NOMO-1 (cell line): ENCODE measurements at regions not wholly inside any gene's neighbourhood (a gene's known extent, or its start where the extent isn't known, plus 50 kb on each side); places are given as distances from the start of the nearest gene placed in this dataset.

Source experiments
- DNase-seq, 2 experiments: peaks; one replicate each; lab custom pipeline; 2025; ENCODE audit not compliant: unreplicated experiment in 2 of 2; lab: John Stamatoyannopoulos, UW

DNA sequence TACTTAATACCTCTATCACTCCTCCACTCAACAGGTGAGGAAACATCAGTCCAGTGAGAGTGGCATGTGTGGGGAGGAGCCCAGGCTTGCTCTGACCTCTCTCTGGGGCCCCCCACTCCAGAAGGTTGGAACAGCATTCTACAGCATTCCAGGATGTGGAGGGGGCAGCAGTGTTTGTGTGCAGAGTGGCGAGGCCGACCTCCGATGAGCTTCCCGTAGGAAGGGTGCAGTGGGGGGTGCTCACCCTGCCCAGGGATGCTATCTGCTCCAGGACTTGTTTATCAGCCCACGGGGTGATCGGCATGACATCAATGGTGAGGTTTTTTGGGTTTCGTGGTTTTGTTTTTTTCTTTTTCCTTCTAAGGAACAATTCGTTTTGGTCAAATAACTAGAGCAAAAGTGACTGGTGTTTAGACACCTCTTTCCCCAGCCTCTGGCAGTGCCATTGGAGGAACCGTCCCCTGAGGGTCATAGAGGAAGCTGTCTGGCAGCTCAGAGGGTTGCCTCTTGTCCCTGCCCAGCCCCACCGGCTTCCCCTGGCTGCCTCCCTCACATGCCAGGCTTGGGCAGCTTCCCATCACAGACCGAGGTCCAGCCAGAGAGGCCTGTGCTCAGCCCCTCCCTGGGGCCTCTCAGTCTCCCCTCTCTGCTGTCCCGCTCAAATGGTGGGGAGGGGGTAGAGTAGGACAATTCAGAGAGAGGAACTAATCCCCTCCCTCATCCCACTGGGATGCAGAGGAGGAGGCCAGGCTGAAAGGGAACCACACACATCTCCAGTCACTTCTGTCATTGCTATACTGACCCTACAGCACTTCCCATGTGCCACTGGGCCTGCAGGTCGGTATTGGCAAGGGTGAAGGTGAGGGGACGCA lies 96.5 kb downstream of the ZFP36L2 start:
- DNase-seq: peak; percentile 27 to 31

DNA sequence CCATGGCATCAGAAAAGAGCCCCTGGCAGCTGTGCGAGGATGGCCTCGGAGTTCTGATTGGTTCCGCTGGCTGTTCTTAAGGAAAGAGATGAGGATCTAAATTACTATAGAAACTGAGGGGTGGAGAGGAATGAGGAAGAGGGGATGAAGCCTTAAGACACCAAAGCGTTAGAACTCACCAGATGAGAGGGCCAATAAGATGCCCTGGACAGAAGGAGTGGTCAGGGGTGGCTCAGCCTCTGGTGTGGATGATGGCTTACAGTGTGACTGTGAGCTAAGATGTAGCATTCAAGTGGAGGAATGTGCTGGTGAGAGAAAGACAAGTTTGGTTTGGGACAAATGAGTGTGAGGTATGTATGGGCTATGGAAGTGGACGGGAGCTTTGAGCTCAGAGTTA lies 97.8 kb downstream of the ZFP36L2 start:
- DNase-seq: no peak

DNA sequence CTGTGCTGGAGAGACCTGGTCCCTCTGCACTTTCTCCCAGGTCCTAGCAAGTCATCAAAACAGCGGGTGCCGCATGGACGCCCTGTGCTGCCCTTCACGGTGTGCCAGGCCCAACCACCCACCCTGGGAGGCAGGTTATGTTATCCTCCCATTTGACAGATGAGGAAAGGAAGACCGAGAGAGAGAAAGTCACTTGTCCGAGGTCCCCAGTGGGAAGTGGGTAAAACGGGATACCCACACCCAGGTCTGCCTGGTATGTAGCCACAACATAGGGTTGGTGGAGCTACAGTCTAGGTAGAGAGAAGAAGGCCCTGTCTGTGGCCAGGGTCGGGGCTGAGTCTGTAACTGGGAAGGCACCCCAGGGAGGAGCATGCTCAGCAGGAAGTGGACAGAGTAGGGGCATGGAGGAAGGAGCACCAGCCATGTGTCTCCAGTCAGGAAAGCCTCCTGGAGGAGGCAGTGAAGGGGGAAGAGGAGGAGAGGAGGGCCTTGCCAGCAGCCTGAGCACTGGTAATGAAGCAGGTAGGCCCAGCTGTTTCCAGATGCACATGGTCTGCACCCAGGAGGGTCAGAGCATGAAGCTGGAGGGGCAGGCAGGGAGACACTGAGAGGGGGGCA lies 98.4 kb downstream of the ZFP36L2 start:
- DNase-seq: no peak

- DNase-seq: peak; percentile 75 to 84
Observed at GRCh38 chr2:43127208-43127940, 99.0 kb downstream of the ZFP36L2 start.

DNA sequence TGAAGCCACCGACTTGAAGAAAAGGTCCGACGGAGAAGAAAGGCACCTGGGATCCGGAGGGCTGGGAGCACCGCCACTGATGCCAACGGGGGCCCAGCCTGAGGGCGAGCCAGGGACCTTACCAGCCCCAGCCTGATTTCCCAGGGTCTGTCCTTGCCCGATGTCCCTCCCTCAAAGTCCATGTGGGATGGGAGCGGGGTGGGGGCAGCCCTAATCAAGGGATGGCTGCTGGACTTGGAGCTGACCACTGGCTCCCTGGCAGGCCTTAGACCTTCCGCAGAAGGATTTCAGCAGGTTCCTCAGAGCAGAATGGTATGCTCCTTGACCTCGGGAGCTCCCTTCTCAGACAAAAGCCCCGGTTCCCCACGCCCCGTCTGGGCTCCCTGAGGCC lies 99.6 kb downstream of the ZFP36L2 start:
- DNase-seq: no peak

DNA sequence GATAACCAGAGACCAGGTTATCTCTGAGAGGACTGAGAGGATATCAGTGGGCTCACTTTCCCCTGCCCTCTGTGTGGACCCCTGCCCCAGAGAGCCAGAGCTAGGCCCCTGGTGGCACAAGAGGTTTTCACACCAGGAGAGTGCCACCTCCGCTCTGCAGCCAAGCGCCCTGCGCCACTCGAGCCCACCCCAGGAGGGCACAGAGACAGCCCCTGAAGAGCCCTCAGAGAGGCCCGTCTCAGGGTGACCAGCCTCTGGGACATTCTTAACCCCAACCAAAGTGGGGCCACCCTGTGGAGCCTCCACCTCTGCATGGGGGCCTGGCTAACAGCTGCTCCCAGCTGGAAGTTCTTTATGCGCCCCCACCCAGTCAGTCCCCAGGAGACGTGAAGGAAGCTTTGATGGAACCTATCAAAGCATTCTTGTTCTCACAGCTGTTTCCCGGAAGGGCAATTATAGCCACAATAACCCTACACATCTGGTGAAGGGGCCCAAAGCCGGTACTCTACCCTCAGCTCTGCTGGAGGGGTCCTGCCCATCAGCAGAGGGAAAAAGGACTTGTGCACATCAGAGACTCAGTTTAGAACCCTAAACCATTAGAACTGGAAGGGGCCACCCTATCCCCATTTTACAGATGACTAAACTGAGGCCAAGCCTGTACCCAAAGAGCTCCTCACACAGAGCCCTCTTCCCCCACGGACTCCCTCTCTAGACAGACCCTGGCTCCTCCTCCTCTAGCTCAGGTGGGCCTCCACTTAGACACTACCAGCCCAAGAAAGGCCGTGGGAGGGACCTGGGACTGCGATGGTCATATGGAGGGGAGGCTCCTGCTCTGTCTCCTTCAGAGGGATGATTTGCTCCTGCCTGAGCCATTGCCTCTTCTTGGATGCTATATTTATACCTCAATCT lies 101.1 kb downstream of the ZFP36L2 start:
- no peak for DNase-seq

- no peak for DNase-seq
Observed at GRCh38 chr2:43124687-43125057, 101.7 kb downstream of the ZFP36L2 start.

GRCh38 chr2:43123981-43124686 lies 102.3 kb downstream of the ZFP36L2 start:
- no peak for DNase-seq

GRCh38 chr2:43123486-43123885 lies 102.9 kb downstream of the ZFP36L2 start:
- no peak for DNase-seq

DNA sequence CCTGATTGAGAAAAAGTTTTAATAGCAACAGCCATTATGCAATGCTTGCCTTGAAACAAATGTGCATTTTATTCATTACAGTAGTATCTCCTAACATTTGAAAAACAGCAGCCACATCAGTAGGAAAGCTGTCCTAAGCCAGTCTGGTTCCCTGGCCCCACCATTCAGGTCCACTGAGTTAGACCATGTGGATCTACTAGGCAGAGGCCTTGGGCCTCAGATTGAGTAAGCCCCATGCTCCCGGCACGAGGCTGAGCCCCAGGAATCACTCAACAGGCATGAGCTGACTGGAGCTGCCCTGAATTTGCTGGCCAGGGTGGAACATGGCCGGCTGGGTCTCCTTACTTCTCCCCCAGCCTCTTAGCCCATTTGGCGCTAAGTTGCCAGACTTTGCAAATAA lies 103.4 kb downstream of the ZFP36L2 start:
- DNase-seq: no peak

DNA sequence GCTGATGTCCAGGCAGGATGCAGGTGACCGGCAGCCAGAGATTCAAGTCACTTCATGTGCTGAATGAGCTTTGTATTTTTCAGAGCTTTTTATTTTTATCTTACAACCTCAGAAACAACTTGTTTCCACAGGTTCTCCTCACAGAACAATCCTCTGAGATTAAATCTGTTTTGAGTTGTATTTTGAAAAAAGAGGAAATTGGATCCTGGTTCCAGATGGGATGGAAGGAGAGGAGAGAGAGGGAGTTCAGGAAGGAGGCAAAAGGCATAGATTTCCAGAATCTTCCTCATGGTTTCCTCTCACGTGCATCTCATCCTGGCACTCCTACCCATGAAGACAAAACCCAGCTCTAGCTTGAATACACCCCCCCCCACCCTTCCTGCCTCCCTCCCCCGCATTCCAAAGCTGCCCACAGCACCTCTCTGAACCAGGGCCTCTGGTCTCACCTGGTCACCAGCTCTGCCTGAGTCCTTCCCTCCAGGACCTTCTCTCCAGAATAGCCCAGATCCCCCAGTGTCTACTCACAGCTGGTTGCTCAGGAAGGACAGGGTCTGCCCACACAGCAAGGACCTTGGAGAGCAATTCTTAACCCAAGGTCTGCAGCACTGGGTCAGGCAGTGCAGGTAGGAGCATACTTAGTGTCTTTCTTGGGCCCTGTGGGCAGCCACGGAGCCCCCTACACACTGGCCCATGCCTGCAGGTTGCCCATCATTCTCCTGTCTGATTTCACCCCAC lies 104.7 kb downstream of the ZFP36L2 start:
- DNase-seq: no peak

DNA sequence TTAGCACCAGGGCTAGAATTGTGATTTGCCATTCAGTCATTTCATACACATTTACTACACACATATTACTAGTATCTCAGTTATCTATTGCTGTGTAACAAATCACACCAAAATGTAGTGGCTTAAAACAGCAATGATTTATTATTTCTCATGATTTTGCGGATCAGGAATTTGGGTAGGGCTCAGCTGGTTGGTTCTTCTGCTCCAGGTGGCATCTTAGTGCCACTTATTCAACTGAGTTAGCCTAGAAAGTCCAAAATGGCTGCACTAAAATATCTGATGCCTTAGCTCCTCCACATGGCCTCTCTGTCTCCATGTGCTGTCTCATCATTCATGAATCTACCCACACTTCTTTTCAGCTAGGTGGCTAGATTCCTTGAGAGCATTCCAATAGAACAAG lies 107.1 kb downstream of the ZFP36L2 start:
- DNase-seq: no peak

GRCh38 chr2:43117521-43118143 lies 108.8 kb downstream of the ZFP36L2 start:
- DNase-seq: no peak

DNA sequence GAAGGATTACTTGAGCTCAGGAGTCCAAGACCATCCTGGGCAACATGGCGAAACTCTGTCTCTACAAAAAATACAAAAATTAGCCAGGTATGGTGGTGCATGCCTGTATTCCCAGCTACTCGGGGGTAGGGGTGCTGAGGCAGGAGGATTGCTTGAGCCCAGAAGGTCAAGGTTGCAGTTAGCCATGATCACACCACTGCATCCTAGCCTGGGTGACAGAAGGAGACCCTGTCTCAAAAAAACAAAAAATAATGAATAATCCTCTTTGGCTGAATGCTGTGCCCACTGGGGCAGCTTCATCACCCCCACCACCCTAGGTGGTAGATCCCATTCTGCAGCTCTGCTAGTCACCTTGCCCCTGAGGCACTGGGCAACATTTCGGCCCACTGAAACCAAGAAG lies 109.4 kb downstream of the ZFP36L2 start:
- DNase-seq: no peak

- no peak for DNase-seq
Observed at GRCh38 chr2:43115881-43116280, 110.5 kb downstream of the ZFP36L2 start.

DNA sequence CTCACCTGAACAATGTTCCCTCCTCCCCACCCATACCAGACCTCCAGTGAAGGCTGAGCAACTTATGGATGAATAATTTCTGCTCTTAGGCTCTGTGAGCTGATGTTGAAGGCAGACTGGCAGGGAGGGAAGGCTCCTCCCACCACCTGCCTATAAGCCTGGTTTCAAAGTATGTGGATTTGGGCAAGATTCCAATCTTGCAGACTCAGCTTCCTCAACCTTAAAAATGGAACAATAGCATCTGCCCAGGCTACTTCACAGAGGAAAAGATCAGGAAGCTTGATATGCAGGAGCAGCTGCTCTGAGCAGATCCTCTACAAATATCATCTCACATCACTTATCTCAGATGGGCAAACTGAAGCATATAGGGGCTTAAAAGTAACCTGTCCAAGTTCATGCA lies 112.2 kb downstream of the ZFP36L2 start:
- no peak for DNase-seq

DNA sequence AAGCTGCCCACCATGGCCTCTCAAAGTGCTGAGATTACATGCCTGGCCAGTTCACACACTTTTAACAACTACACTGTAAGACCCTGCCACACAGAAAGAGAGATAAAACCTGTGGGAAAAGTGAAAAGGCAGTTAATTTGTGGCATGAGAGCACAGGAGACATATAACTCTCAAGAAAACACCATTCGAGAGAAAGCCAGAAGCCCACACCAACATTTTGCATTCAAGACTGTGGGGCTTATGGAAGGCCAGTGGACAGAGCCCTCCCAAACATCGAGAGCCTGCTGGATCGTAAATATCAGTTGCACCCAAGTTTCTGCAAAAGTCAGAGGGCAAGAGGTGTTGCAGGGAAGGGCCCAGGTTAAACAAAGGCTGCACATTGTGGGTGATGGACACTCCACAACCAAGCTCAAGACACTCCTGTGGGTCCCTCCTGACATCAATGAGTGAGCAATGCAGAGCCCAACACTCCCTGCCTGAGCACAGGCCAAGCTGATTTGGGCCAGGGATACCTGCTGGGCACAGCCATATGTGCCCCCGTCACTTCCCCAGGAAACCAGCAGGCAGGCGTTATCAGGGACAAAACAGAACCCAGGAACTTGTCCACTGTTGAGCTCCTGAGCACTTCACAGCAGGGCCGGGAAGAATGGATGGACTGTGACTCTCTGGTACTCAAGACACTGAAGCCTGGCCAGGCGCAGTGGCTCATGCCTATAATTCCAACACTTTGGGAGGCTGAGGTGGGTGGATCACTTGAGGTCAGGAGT lies 114.4 kb downstream of the ZFP36L2 start:
- DNase-seq: no peak

DNA sequence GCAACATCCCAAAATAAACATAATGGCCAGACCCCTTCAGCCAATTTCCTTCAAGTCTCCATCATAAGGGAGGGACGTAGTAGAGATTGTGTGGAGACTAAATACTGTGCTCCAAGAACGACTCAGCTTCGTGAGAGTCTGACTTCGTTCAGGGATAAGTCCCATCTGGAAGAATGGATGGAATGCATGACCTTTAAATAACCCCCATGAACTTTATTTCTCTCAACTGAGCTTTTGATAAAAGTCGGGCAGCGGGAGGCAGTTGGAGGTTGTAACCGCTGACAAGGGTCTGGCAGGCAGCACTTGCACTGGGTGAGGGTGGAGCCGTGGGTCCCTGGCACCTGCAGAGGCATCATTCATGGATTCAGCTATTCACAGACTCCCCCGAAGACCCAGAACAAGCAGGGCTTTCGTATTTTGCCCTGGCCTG lies 115.9 kb downstream of the ZFP36L2 start:
- DNase-seq: no peak
